ENCODE measurements at regions not wholly inside any gene's neighbourhood (a gene's known extent, or its start where the extent isn't known, plus 50 kb on each side); places are given as distances from the start of the nearest gene placed in this dataset.

GRCh38 chr12:83622205-83622604 lies 935.5 kb downstream of the TMTC2 start:
- no peak for TF ChIP-seq ZNF274 (IDR thresholded peaks at IDR 0.05; ENCODE audit: borderline replicate concordance, extremely low read depth, low read length)
- TF ChIP-seq RAD21 (IDR thresholded peaks at IDR 0.05 in 1 of 2, conservative IDR thresholded peaks at IDR 0.05 in 1 of 2; ENCODE audit: low read depth in 2 of 2, low read length in 2 of 2) = no peak
- TF ChIP-seq ATF3 (IDR thresholded peaks at IDR 0.05; ENCODE audit: insufficient read depth, low read depth, low read length) = no peak
- no peak for TF ChIP-seq CTCF (IDR thresholded peaks at IDR 0.05; ENCODE audit: control extremely low read depth in 1 of 3, insufficient read depth in 1 of 3, low read depth in 1 of 3, low read length in 3 of 3)
- TF ChIP-seq CHD1 (IDR thresholded peaks at IDR 0.05; ENCODE audit: low read depth, low read length) = no peak
- TF ChIP-seq EP300 (IDR thresholded peaks at IDR 0.05; ENCODE audit: borderline replicate concordance in 1 of 2, low read depth in 2 of 2, low read length in 2 of 2) = no peak
- TF ChIP-seq SIN3A (conservative IDR thresholded peaks at IDR 0.05 in 1 of 2, IDR thresholded peaks at IDR 0.05 in 1 of 2; ENCODE audit: low read depth in 1 of 2, low read length in 2 of 2) = no peak
- no peak for TF ChIP-seq POLR2A (IDR thresholded peaks at IDR 0.05; ENCODE audit: control extremely low read depth in 1 of 2, low read depth in 2 of 2, low read length in 2 of 2)
- no peak for TF ChIP-seq KDM1A (IDR thresholded peaks at IDR 0.05; ENCODE audit: borderline replicate concordance, low read length)
- TF ChIP-seq POLR2AphosphoS5 (IDR thresholded peaks at IDR 0.05; ENCODE audit: low read depth, low read length) = no peak
- no peak for TF ChIP-seq RFX5 (IDR thresholded peaks at IDR 0.05; ENCODE audit: borderline replicate concordance, low read depth, low read length)

All from H1 (cell line).